ENCODE measurements at regions not wholly inside any gene's neighbourhood (a gene's known extent, or its start where the extent isn't known, plus 50 kb on each side); places are given as distances from the start of the nearest gene placed in this dataset.

DNA sequence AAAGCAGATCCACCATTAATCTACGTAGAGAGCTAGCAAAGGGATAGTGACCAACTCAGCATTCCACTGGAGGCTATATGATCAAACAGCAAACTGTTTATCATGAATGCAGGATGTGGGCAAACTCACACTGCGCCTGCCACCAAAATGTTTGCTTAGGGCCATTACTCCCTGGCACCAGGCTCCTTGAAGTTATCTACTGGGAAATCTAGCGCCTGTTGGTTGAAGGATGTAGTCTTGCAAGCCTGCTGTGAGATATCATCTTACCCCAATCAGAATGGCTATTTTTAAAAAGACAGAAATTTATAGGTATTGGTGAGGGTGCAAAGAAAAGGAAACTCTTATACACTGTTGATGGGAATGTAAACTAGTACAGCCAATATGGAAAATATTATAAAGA lies 332.5 kb upstream of the RPS23 start:
- TF ChIP-seq, protein P1, sequence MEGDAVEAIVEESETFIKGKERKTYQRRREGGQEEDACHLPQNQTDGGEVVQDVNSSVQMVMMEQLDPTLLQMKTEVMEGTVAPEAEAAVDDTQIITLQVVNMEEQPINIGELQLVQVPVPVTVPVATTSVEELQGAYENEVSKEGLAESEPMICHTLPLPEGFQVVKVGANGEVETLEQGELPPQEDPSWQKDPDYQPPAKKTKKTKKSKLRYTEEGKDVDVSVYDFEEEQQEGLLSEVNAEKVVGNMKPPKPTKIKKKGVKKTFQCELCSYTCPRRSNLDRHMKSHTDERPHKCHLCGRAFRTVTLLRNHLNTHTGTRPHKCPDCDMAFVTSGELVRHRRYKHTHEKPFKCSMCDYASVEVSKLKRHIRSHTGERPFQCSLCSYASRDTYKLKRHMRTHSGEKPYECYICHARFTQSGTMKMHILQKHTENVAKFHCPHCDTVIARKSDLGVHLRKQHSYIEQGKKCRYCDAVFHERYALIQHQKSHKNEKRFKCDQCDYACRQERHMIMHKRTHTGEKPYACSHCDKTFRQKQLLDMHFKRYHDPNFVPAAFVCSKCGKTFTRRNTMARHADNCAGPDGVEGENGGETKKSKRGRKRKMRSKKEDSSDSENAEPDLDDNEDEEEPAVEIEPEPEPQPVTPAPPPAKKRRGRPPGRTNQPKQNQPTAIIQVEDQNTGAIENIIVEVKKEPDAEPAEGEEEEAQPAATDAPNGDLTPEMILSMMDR (conservative IDR thresholded peaks at IDR 0.05; ENCODE audit: low read length): no peak
- TF ChIP-seq EZH2phosphoT487 (IDR thresholded peaks at IDR 0.05; ENCODE audit: borderline replicate concordance): no peak

Data from Loucy (cell line).